Mesodermal cell (in vitro differentiated cells): ENCODE measurements at regions not wholly inside any gene's neighbourhood (a gene's known extent, or its start where the extent isn't known, plus 50 kb on each side); places are given as distances from the start of the nearest gene placed in this dataset.

Experiments
- H3K27ac ChIP-seq: 2 replicates; pipeline ENCODE4 v1.7.0; 2013; ENCODE audit warnings: mild to moderate bottlenecking, low read depth, low read length, moderate library complexity; ENCODE audit not compliant: severe bottlenecking
- H3K36me3 ChIP-seq: 2 replicates; pipeline ENCODE4 v1.7.1; 2013; ENCODE audit warnings: mild to moderate bottlenecking, low read length, moderate library complexity; ENCODE audit not compliant: control insufficient read depth, insufficient read depth
- H3K4me1 ChIP-seq: one replicate; pipeline ENCODE4 v1.7.1; 2013; ENCODE audit warnings: mild to moderate bottlenecking, low read length; ENCODE audit not compliant: insufficient read depth, control insufficient read depth, poor library complexity, severe bottlenecking
- H3K4me3 ChIP-seq: 2 replicates; pipeline ENCODE4 v1.7.0; 2013; ENCODE audit warnings: low read length, control low read depth, mild to moderate bottlenecking; ENCODE audit not compliant: insufficient read depth, poor library complexity, severe bottlenecking; ENCODE audit errors: extremely low read depth
- H3K9me3 ChIP-seq: 2 replicates; pipeline ENCODE4 v1.7.1; 2013; ENCODE audit warnings: mild to moderate bottlenecking, low read length, moderate library complexity; ENCODE audit not compliant: control insufficient read depth
- WGBS, 2 experiments: methylation state at CpG; one replicate each; pipeline ENCODE4 v1.1.5; 2013; ENCODE audit warnings: missing lambda C conversion rate in 2 of 2; ENCODE audit not compliant: insufficient coverage in 2 of 2; 5-methylcytosine and 5-hydroxymethylcytosine counted together

GRCh38 chr7:22587322-22587721 lies 87.3 kb upstream of the STEAP1B start:
- Histone ChIP-seq H3K4me3 (no peak overlapping the region), H3K4me1 (peaks cover 12% of the 10 kb centered on the region), H3K27ac (peak overlapping the region; percentile 83), H3K9me3 (no peaks in the 10 kb centered on the region), H3K36me3 (no peaks in the 10 kb centered on the region)
- 60% methylated on average over 1 of the region's 2 CpGs; no CpG with 5 or more reads in 1 of the 2 experiments for WGBS, 2 experiments

GRCh38 chr7:22586786-22587140 lies 86.8 kb upstream of the STEAP1B start:
- H3K4me1 ChIP-seq, result peaks cover 12% of the 10 kb centered on the region
- peak overlapping the region; percentile 83 for H3K27ac ChIP-seq
- no peak overlapping the region for H3K4me3 ChIP-seq
- H3K36me3 ChIP-seq, result no peaks in the 10 kb centered on the region
- H3K9me3 ChIP-seq, result no peaks in the 10 kb centered on the region

- 88% methylated on average over 4 of the region's 5 CpGs; no CpG with 5 or more reads in 1 of the 2 experiments for WGBS, 2 experiments
Observed at GRCh38 chr7:22586101-22586785, 86.3 kb upstream of the STEAP1B start.

GRCh38 chr7:22584179-22584578 lies 84.2 kb upstream of the STEAP1B start:
- no peaks in the 10 kb centered on the region for H3K9me3 ChIP-seq
- no CpG with 5 or more reads among the region's 1 CpG for WGBS, 2 experiments
- no peaks in the 10 kb centered on the region for H3K36me3 ChIP-seq
- peaks cover 7% of the 10 kb centered on the region for H3K4me1 ChIP-seq
- no peak overlapping the region for H3K4me3 ChIP-seq
- H3K27ac ChIP-seq, result no peak overlapping the region

More at GRCh38 chr7:22586101-22586785, 86.3 kb upstream of the STEAP1B start:
- H3K36me3 ChIP-seq, result no peaks in the 10 kb centered on the region
- H3K4me1 ChIP-seq, result peaks cover 12% of the 10 kb centered on the region
- H3K9me3 ChIP-seq, result no peaks in the 10 kb centered on the region
- H3K27ac ChIP-seq, result peak overlapping the region; percentile 83
- no peak overlapping the region for H3K4me3 ChIP-seq

- WGBS, 2 experiments, result 70 to 86% methylated on average over 3 to 6 of the region's 7 CpGs
- Histone ChIP-seq H3K9me3 (peaks cover 6% of the 10 kb centered on the region), H3K4me3 (no peak overlapping the region), H3K4me1 (peaks cover 7% of the 10 kb centered on the region), H3K27ac (no peak overlapping the region), H3K36me3 (no peaks in the 10 kb centered on the region)
Observed at GRCh38 chr7:22582863-22583622, 83.1 kb upstream of the STEAP1B start.

- 86% methylated on average over 1 of the region's 3 CpGs; no CpG with 5 or more reads in 1 of the 2 experiments for WGBS, 2 experiments
- Histone ChIP-seq H3K4me3 (no peak overlapping the region), H3K4me1 (peaks cover 3% of the 10 kb centered on the region), H3K27ac (no peak overlapping the region), H3K36me3 (peaks cover 4% of the 10 kb centered on the region), H3K9me3 (peaks cover 6% of the 10 kb centered on the region)
Observed at GRCh38 chr7:22581099-22581498, 81.1 kb upstream of the STEAP1B start.

GRCh38 chr7:22579961-22580360 lies 80.0 kb upstream of the STEAP1B start:
- peaks cover 4% of the 10 kb centered on the region for H3K36me3 ChIP-seq
- WGBS, 2 experiments, result 100% methylated on average over 1 of the region's 2 CpGs; no CpG with 5 or more reads in 1 of the 2 experiments

GRCh38 chr7:22578007-22578733 lies 78.2 kb upstream of the STEAP1B start:
- Histone ChIP-seq H3K27ac (no peak overlapping the region), H3K4me3 (no peak overlapping the region), H3K36me3 (peaks cover 7% of the 10 kb centered on the region), H3K9me3 (peaks cover 6% of the 10 kb centered on the region), H3K4me1 (no peaks in the 10 kb centered on the region)
- 92 to 93% methylated on average over 2 of the region's 5 CpGs for WGBS, 2 experiments

More at GRCh38 chr7:22579961-22580360, 80.0 kb upstream of the STEAP1B start:
- Histone ChIP-seq H3K4me1 (peaks cover 3% of the 10 kb centered on the region), H3K4me3 (no peak overlapping the region), H3K27ac (no peak overlapping the region), H3K9me3 (peaks cover 6% of the 10 kb centered on the region)

GRCh38 chr7:22577470-22578001 lies 77.5 kb upstream of the STEAP1B start:
- H3K9me3 ChIP-seq, result peaks cover 6% of the 10 kb centered on the region
- no peaks in the 10 kb centered on the region for H3K4me1 ChIP-seq
- peaks cover 7% of the 10 kb centered on the region for H3K36me3 ChIP-seq
- WGBS, 2 experiments, result 90 to 96% methylated on average over 4 to 5 of the region's 6 CpGs
- no peak overlapping the region for H3K27ac ChIP-seq
- no peak overlapping the region for H3K4me3 ChIP-seq

GRCh38 chr7:22576612-22577469 lies 76.9 kb upstream of the STEAP1B start:
- Histone ChIP-seq H3K27ac (no peak overlapping the region), H3K4me3 (no peak overlapping the region), H3K4me1 (peaks cover 5% of the 10 kb centered on the region), H3K36me3 (peaks cover 12% of the 10 kb centered on the region), H3K9me3 (peaks cover 6% of the 10 kb centered on the region)
- 100% methylated on average over 2 to 3 of the region's 5 CpGs for WGBS, 2 experiments
